Liver (tissue), 8 donors: ENCODE measurements at regions not wholly inside any gene's neighbourhood (a gene's known extent, or its start where the extent isn't known, plus 50 kb on each side); places are given as distances from the start of the nearest gene placed in this dataset.

ENCODE experiments used
- DNase-seq: peaks from one replicate; pipeline ENCODE4 v3.0.0-alpha.2; 2017; ENCODE audit warnings: low spot score
- H3K27ac ChIP-seq, 2 donors: one replicate each; pipeline ENCODE4 v1.7.0; 2013; ENCODE audit warnings: inconsistent platforms in 2 of 2, low read length in 2 of 2, control low read depth in 1 of 2, low read depth in 1 of 2, mild to moderate bottlenecking in 1 of 2
- H3K27me3 ChIP-seq, 4 donors: one replicate each; pipeline versions ENCODE4 v1.6.1 to v1.7.0; 2013; ENCODE audit warnings: low read length in 3 of 4, inconsistent platforms in 1 of 4, mild to moderate bottlenecking in 1 of 4, moderate library complexity in 1 of 4; ENCODE audit not compliant: control insufficient read depth in 4 of 4, insufficient read depth in 4 of 4
- H3K36me3 ChIP-seq, 4 donors: one replicate each; pipeline versions ENCODE4 v1.6.1 to v1.7.0; 2013; ENCODE audit warnings: low read length in 3 of 4, mild to moderate bottlenecking in 3 of 4, low read depth in 1 of 4, moderate library complexity in 1 of 4; ENCODE audit not compliant: control insufficient read depth in 4 of 4, insufficient read depth in 3 of 4
- H3K4me1 ChIP-seq, 4 donors: one replicate each; pipeline versions ENCODE4 v1.6.1 to v1.7.0; 2013; ENCODE audit warnings: low read length in 3 of 4, mild to moderate bottlenecking in 3 of 4, moderate library complexity in 1 of 4; ENCODE audit not compliant: control insufficient read depth in 4 of 4, insufficient read depth in 4 of 4
- H3K4me3 ChIP-seq, 3 donors: one replicate each; pipeline versions ENCODE4 v1.6.1 to v1.7.0; 2013; ENCODE audit warnings: low read length in 3 of 3, control low read depth in 1 of 3, low read depth in 1 of 3, mild to moderate bottlenecking in 1 of 3
- H3K9ac ChIP-seq, 2 donors: one replicate each; pipeline ENCODE4 v1.7.0; 2013; ENCODE audit warnings: low read length in 2 of 2, mild to moderate bottlenecking in 2 of 2, moderate library complexity in 2 of 2, control low read depth in 1 of 2, low read depth in 1 of 2
- H3K9me3 ChIP-seq, 4 donors: one replicate each; pipeline versions ENCODE4 v1.6.1 to v1.7.0; 2013; ENCODE audit warnings: low read length in 3 of 4; ENCODE audit not compliant: control insufficient read depth in 4 of 4
- CTCF ChIP-seq: fragments of 150-350 bp; IDR thresholded peaks from 2 replicates; pipeline ENCODE4 v1.5.1; 2017; ENCODE audit warnings: improper control_type of control experiment, low read depth, low read length; ENCODE audit not compliant: missing input control
- EGR1 ChIP-seq, 2 donors: IDR thresholded peaks; 2 replicates each; pipeline ENCODE4 v1.6.1; 2016 to 2018; ENCODE audit warnings: antibody characterized with exemption in 2 of 2, low read depth in 2 of 2
- FOXA1 ChIP-seq: IDR thresholded peaks from 2 replicates; pipeline ENCODE4 v1.6.1; 2016; ENCODE audit warnings: antibody characterized with exemption
- FOXA2 ChIP-seq: IDR thresholded peaks from 2 replicates; pipeline ENCODE4 v1.6.1; 2016; ENCODE audit warnings: antibody characterized with exemption
- GABPA ChIP-seq, 2 donors: IDR thresholded peaks in 1 of 2; conservative IDR thresholded peaks in 1 of 2; 2 replicates each; pipeline ENCODE4 v1.6.1; 2016; ENCODE audit warnings: antibody characterized with exemption in 2 of 2, mild to moderate bottlenecking in 1 of 2, moderate library complexity in 1 of 2
- HNF4A ChIP-seq, 2 donors: conservative IDR thresholded peaks; 2 replicates each; pipeline ENCODE4 v1.6.1; 2016; ENCODE audit warnings: antibody characterized with exemption in 2 of 2, mild to moderate bottlenecking in 2 of 2
- HNF4G ChIP-seq: IDR thresholded peaks from 2 replicates; pipeline ENCODE4 v1.6.1; 2016; ENCODE audit warnings: antibody characterized with exemption
- MAX ChIP-seq: IDR thresholded peaks from 2 replicates; pipeline ENCODE4 v1.6.1; 2016; ENCODE audit warnings: antibody characterized with exemption
- NR2F2 ChIP-seq: IDR thresholded peaks from 2 replicates; pipeline ENCODE4 v1.6.1; 2016; ENCODE audit warnings: antibody characterized with exemption
- RAD21 ChIP-seq, 2 donors: IDR thresholded peaks; 2 replicates each; pipeline ENCODE4 v1.6.1; 2016; ENCODE audit warnings: antibody characterized with exemption in 2 of 2, mild to moderate bottlenecking in 2 of 2
- RXRA ChIP-seq, 2 donors: IDR thresholded peaks; 2 replicates each; pipeline ENCODE4 v1.6.1; 2017 to 2018; ENCODE audit warnings: antibody characterized with exemption in 2 of 2, mild to moderate bottlenecking in 1 of 2
- SP1 ChIP-seq: IDR thresholded peaks from 2 replicates; pipeline ENCODE4 v1.6.1; 2018; ENCODE audit warnings: antibody characterized with exemption, mild to moderate bottlenecking
- TAF1 ChIP-seq: conservative IDR thresholded peaks from 2 replicates; pipeline ENCODE4 v1.6.1; 2016; ENCODE audit warnings: antibody characterized with exemption, mild to moderate bottlenecking
- YY1 ChIP-seq: IDR thresholded peaks from 2 replicates; pipeline ENCODE4 v1.6.1; 2016; ENCODE audit warnings: antibody characterized with exemption, mild to moderate bottlenecking
- WGBS: extraction: QIAGEN DNeasy Blood & Tissue Kit; methylation state at CpG from one replicate; pipeline ENCODE4 v1.1.7; 2013; 5-methylcytosine and 5-hydroxymethylcytosine counted together
- TF ChIP-seq, protein P1 (sequence below): IDR thresholded peaks from 2 replicates; pipeline ENCODE4 v1.6.1; 2016; ENCODE audit warnings: antibody characterized with exemption, mild to moderate bottlenecking
- donor health status: healthy.
- donor health status: healthy.
- donor health status: healthy.
- donor health status: healthy.
- donor health status: healthy.

DNA sequence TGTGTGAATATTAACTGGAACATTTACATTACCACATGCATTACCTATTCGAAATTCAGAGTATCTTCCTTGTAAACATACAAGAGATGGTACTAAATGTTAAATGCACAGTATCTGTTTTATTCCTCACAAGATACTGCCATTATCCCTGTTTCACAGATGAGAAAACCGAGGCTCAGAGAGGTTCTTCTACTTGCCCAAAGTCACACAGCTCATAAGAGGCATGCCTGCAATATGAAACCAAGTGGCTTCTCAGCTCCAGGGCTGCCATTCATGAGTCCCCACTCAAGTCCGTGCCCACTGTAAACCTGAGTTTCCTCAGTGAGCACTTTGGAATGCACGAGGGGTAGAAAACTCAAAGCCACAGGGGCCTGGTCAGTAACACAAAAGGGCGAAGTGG, 55.0 kb upstream of the FABP6 start:
- TF ChIP-seq HNF4A (conservative IDR thresholded peaks at IDR 0.05) (no peak), SP1 (no peak), FOXA1 (no peak), RXRA (IDR thresholded peaks at IDR 0.05) (no peak), NR2F2 (no peak), CTCF (no peak)
- Histone ChIP-seq H3K27ac (no peak overlapping the region), H3K36me3 (no peaks in the 10 kb centered on the region), H3K27me3 (no peaks in the 10 kb centered on the region), H3K4me3 (no peak overlapping the region), H3K4me1 (no peaks in the 10 kb centered on the region), H3K9ac (no peak overlapping the region), H3K9me3 (no peaks in the 10 kb centered on the region)
- no peak for DNase-seq
- 84% methylated on average over 5 of the region's 5 CpGs for WGBS

- WGBS, result 64% methylated on average over 2 of the region's 2 CpGs
Observed at GRCh38 chr5:160171666-160172065, 52.4 kb upstream of the PWWP2A start.

GRCh38 chr5:160169326-160169725, 50.1 kb upstream of the PWWP2A start:
- H3K27ac ChIP-seq, result peak overlapping the region; percentile 66 to 73
- TF ChIP-seq, protein P1, sequence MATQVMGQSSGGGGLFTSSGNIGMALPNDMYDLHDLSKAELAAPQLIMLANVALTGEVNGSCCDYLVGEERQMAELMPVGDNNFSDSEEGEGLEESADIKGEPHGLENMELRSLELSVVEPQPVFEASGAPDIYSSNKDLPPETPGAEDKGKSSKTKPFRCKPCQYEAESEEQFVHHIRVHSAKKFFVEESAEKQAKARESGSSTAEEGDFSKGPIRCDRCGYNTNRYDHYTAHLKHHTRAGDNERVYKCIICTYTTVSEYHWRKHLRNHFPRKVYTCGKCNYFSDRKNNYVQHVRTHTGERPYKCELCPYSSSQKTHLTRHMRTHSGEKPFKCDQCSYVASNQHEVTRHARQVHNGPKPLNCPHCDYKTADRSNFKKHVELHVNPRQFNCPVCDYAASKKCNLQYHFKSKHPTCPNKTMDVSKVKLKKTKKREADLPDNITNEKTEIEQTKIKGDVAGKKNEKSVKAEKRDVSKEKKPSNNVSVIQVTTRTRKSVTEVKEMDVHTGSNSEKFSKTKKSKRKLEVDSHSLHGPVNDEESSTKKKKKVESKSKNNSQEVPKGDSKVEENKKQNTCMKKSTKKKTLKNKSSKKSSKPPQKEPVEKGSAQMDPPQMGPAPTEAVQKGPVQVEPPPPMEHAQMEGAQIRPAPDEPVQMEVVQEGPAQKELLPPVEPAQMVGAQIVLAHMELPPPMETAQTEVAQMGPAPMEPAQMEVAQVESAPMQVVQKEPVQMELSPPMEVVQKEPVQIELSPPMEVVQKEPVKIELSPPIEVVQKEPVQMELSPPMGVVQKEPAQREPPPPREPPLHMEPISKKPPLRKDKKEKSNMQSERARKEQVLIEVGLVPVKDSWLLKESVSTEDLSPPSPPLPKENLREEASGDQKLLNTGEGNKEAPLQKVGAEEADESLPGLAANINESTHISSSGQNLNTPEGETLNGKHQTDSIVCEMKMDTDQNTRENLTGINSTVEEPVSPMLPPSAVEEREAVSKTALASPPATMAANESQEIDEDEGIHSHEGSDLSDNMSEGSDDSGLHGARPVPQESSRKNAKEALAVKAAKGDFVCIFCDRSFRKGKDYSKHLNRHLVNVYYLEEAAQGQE, result no peak
- TF ChIP-seq GABPA (IDR thresholded peaks at IDR 0.05 in 1 of 2, conservative IDR thresholded peaks at IDR 0.05 in 1 of 2) (no peak), TAF1 (no peak), HNF4A (conservative IDR thresholded peaks at IDR 0.05) (no peak), HNF4G (no peak), NR2F2 (no peak), MAX (no peak), RAD21 (IDR thresholded peaks at IDR 0.05) (no peak), EGR1 (IDR thresholded peaks at IDR 0.05; ENCODE audit: low read depth in 2 of 2) (no peak), FOXA1 (no peak), FOXA2 (no peak), YY1 (no peak), RXRA (IDR thresholded peaks at IDR 0.05) (no peak)

More at GRCh38 chr5:160171666-160172065, 52.4 kb upstream of the PWWP2A start:
- H3K9ac ChIP-seq, result no peak overlapping the region
- DNase-seq, result no peak
- H3K27ac ChIP-seq, result no peak overlapping the region
- TF ChIP-seq MAX, result no peak
- TF ChIP-seq, protein P1, result no peak
- TF ChIP-seq HNF4G, result no peak
- no peak for TF ChIP-seq FOXA1
- peaks cover 0 to 4% (median 0%) of the 10 kb centered on the region in 4 donors for H3K27me3 ChIP-seq
- H3K9me3 ChIP-seq, result no peaks in the 10 kb centered on the region
- H3K36me3 ChIP-seq, result no peaks in the 10 kb centered on the region
- H3K4me3 ChIP-seq, result no peak overlapping the region
- no peaks in the 10 kb centered on the region for H3K4me1 ChIP-seq

More at GRCh38 chr5:160169326-160169725, 50.1 kb upstream of the PWWP2A start:
- no peak for DNase-seq
- H3K9ac ChIP-seq, result no peak overlapping the region
- H3K9me3 ChIP-seq, result no peaks in the 10 kb centered on the region
- H3K4me3 ChIP-seq, result no peak overlapping the region
- WGBS, result 54% methylated on average over 3 of the region's 3 CpGs
- H3K36me3 ChIP-seq, result no peaks in the 10 kb centered on the region
- H3K27me3 ChIP-seq, result peaks cover 0 to 4% (median 0%) of the 10 kb centered on the region in 4 donors
- no peaks in the 10 kb centered on the region for H3K4me1 ChIP-seq
